Mammary epithelial cell (primary cell): ENCODE measurements at regions not wholly inside any gene's neighbourhood (a gene's known extent, or its start where the extent isn't known, plus 50 kb on each side); places are given as distances from the start of the nearest gene placed in this dataset.

Experiments
- EZH2 ChIP-seq: IDR thresholded peaks from 2 replicates; pipeline ENCODE4 v1.6.1; 2012; ENCODE audit warnings: low read length, inconsistent platforms, borderline replicate concordance
- TF ChIP-seq, protein P1 (sequence below), 2 donors: IDR thresholded peaks in 1 of 2; conservative IDR thresholded peaks in 1 of 2; 2 replicates each; pipeline ENCODE4 v1.5.1; 2011 to 2012; ENCODE audit warnings: inconsistent platforms in 2 of 2, low read length in 2 of 2, mild to moderate bottlenecking in 2 of 2, control low read depth in 1 of 2, low read depth in 1 of 2; ENCODE audit not compliant: insufficient read depth in 1 of 2; ENCODE audit errors: extremely low read depth in 1 of 2

DNA sequence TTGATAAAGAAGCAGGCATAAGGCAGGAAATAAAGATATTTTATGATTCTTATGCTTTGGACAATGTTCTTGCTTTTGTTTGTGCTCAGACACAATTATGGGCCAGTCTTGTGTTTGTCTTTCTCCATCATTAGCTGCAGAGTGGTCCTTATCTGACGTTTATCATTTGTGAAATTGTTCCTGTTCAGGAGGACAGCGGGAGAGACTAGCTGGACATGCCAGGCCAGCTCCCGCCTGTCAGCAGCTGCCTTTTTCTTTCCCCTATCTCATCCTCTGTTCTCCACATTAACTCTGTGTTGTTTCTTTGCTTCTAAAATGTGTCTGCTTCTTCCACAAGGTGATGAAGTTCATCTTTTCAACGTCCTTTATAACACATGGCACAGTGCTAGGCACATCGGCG lies 333.5 kb downstream of the NPIPA8 start:
- TF ChIP-seq, protein P1, sequence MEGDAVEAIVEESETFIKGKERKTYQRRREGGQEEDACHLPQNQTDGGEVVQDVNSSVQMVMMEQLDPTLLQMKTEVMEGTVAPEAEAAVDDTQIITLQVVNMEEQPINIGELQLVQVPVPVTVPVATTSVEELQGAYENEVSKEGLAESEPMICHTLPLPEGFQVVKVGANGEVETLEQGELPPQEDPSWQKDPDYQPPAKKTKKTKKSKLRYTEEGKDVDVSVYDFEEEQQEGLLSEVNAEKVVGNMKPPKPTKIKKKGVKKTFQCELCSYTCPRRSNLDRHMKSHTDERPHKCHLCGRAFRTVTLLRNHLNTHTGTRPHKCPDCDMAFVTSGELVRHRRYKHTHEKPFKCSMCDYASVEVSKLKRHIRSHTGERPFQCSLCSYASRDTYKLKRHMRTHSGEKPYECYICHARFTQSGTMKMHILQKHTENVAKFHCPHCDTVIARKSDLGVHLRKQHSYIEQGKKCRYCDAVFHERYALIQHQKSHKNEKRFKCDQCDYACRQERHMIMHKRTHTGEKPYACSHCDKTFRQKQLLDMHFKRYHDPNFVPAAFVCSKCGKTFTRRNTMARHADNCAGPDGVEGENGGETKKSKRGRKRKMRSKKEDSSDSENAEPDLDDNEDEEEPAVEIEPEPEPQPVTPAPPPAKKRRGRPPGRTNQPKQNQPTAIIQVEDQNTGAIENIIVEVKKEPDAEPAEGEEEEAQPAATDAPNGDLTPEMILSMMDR (conservative IDR thresholded peaks at IDR 0.05 in 1 of 2, IDR thresholded peaks at IDR 0.05 in 1 of 2; ENCODE audit: extremely low read depth in 1 of 2, insufficient read depth in 1 of 2, low read depth in 1 of 2, low read length in 2 of 2) = no peak
- TF ChIP-seq EZH2 = no peak
